NK-92 treated with Interleukin-12 subunit alpha and Interleukin-12 subunit beta, amount 100 ng/mL, for 24 hours (cell line): ENCODE measurements at regions not wholly inside any gene's neighbourhood (a gene's known extent, or its start where the extent isn't known, plus 50 kb on each side); places are given as distances from the start of the nearest gene placed in this dataset.

ENCODE experiments used
- DNase-seq: peaks from one replicate; lab custom pipeline; 2025; lab: John Stamatoyannopoulos, UW

DNA sequence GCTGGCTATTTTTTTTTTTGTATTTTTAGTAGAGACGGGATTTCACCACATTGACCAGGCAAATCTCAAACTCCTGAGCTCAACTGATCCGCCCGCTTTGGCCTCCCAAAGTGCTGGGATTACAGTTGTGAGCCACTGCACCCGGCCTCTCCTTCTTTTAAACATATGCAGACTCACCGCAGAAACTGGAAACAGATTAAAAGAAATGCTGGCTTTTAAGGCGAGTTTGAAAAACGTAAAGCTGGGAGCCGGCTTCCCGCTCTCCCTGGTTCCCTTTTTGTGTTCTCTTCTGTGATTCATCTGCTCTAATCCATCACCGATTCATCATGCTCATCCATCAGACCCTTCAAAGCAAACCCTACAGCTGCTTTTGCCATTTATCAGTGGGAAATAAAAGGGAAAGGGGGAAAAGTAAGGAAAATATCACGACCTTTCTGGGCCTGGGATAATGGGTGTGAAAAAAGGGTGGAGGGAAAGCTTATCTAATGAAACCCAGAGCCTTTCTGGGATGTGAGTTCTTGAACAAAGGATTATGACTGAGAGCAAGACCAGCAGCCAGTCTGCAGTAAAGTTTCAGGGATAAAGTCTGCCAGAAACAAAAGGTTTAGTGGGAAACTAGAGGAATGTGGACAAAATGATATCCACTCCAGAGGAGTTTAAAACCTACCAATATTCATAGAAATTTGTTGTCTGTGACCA, 92.3 kb upstream of the LRIG1 start:
- no peak for DNase-seq

DNA sequence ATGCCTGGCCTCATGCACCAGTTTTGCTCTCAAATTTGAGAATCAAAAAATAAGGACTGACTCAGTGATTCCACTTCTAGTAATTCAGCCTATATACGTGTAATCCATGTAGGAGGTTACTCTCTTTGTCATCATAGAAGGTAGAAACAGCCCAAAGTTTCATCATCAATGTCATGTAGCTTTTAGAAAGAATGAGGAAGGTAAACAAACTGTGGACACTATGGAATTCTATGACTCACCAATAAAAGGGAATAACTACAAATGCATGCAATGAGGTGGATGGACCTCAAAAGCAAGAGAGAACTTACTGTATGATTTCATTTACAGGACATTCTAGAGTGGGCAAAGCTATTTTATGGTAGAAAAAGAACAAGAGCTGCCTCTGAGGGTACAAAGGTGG, 93.2 kb upstream of the LRIG1 start:
- DNase-seq: no peak

DNA sequence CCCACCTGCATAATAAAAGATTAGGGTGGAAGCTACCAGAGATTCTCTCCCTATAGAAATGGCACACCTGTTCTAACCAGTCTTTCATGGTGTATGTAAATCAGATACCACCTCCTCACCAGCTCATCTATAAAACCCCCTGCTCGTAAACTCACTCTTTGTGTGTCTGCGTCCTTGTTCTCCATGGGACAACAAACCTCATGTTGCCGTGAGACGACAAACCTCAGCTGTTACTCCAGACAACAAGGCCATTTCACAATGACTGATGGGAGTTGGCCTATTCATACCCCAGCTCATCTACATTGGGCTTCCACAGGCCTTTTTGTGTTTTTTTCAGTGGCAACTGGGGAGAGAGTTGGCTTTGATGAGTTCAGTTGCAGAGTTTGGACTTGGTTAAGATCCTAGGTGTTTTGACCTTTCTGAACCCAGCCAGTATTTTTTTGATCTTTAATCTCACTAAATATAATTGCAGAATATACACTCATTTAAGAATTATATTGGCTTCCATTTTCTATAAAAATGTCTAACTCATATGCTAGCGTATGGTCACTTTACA, 96.6 kb upstream of the LRIG1 start:
- DNase-seq: no peak

DNA sequence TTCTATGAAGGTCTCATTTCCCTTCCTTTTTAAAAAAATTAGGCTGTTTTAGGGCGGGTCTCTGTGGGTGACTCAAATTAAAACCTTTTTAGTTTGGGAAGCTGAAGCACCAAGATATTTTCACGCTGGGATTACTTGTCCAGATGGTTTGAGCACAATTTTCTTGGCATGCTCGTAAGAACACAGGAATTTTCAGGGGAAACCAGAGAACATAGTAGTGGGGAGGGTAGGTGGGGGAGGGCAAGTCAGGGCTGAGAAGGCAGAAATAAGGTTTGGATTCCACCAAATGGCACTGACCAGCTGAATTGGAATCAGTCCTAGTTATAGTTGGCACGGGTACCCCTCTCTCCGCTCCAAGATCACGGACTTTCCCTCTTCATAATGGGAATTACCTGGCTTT, 97.3 kb upstream of the LRIG1 start:
- no peak for DNase-seq

DNA sequence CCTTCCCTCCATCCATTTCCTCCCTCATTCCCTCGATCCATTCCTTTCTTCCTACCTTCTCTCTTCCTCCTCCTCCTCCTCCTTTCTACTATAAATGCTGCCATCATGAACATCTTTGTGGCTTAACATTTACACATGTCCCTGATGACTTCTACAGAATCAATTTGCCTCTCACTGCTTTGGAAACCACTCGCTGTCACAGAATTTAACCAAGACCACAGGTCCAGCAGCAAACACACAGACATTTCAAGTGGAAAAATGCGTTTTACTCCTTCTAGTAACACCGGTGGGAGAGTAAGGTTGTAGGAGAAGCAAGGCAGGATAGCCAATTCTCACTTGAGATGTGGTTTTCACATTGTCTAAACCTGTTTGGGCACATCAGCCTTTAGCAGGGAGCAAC, 101.4 kb upstream of the LRIG1 start:
- DNase-seq: no peak

DNA sequence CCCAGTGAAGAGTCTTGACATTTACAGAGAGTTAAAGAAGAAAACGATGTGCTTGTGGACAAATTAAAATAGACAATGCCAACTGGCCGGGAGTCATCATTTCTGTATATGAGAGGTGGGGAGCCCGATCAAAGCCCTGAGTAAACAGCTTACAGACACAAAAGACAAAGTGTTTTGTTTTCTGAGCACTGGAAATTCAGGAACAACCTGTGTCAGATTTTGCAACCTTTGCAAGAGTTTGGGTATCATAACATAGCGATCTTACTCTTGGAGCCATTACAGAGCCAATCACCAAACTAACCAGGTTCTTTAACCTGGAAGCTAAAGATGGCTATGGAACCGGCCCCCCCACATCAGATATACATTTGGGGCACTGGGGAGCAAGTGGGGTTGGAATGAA, 101.9 kb upstream of the LRIG1 start:
- DNase-seq: no peak

DNA sequence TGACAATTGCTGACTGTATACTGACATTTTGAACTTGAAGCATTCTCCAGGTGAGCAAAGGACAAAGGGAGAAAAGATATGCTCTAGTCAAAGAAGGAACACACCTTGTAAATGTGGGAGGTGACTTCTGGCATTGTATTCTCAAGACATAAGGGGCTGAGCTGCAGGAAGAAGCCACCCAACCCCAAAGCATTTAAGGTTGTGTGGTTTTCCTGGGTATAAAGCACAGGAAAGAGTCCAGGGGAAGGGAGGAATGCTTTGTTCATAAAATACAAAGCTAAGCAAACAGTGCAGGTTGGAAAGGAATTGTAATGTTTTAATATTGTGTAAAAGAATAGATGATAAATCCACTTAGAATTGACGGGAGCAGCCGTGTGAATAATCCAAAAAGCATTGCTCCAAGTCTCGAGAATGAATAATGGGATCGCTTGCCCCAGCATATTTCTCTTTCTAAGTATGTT, 102.4 kb upstream of the LRIG1 start:
- DNase-seq: no peak

DNA sequence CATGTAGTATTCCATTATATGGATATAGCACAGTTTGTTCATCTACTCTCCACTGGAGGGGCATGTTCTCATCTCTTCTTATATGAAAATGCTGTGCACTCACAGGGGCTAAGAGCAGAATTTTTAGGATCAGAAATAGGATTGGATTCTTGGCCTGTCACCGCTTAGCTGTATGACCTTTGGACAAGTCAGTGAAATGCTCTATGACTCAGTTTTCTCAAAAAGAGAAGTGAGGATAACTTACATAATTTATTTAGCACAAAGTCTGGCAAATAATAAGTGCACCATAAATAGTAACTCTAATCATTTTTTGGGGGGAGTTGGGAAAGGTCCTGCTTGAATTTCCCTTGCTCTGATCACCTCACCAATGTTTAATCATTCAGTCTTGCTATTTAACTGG, 103.7 kb upstream of the LRIG1 start:
- DNase-seq: no peak

DNA sequence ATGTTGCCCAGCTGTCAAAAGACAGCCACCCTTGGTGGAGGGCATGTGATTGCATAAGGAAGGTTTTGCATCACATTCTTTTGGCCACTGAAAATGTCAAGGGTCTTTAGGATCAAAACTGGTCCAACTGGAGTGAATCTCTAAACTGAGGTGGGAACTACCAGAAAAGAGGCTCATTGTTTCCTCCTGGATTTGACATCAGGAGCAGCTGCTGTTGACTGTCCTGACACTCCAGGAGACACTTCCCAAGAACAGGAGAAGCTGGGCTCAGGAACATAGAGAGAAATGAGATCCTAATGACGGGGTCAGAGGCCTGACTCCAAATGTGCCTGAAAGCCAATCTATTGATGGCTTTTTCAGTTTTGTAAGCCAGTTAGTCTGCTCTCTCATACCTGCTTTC, 105.3 kb upstream of the LRIG1 start:
- DNase-seq: no peak

DNA sequence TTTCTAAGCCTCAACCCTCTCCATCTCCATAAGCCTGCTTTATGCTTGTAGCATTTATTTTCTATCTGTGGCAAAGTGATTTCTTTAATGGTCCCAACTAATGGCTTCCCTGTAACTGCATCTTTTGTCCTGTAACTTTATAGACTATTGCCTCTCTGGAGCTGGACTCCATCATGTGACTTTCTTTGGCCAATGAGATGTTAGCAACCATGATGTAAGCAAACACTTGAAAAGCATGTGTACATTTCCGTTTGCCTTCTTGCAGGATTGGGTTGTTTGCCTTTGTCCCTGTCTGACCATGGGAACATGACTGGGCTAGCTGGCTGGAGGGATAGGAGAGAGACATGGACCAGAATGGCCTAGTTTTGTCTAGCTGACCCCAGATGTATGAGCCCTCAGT, 106.0 kb upstream of the LRIG1 start:
- no peak for DNase-seq

DNA sequence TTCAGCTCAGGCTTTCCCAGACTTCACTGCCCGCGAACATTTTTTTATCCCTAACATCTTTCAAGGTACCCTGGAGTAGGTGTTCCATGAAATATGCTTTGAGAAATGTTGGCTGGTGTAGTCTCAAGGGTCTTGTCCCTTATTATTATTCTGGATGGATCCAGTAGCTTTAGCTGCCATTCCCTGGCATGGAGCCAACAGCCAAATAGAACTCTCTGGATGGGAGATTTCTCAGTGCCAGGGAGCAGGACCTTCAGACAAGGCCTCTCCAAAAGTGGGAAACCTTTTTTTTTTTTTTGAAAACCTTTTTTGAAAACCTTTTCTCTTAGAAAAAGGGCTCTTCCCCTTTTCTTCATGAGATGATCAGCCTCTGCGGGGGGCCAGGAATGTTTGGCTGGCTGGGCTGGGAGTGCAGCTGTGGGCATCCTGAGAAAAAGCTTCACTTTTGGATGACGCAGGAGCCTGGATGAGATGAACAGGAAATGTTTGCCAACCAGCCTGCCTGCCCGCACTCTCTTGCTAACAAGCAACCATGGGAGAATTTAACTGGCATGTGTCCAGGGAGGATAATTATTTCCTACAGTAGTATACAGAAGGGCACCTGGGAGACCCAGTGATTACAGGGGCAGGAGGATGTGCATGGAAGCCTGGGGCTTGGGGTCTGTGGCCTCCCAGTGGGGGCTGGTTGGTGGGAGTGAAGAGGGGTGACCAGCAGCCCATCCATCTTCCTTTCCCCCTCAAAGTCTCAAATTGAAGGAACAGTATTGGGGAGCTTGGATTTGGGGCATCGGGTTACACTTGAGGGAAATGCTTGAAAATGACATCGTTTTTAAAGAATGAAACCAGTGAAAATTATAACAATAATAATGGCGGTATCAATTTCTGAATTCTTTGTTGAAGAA, 109.1 kb upstream of the LRIG1 start:
- no peak for DNase-seq

DNA sequence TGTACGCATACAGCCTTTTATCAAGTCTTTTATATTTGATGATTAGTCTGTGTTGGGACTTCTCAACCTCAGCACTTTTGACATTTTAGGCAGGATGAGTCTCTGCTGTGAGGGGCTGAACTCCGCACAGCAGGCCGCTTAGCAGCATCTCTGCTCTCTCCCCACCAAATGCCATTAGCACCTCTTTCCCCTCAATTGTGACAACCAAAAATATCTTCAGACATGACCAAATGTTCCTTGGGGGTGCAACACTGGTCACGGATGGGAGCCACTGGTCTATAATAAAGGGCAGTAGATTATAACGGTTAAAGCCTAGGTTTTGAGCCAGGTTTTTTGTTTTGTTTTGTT, 109.7 kb upstream of the LRIG1 start:
- DNase-seq: no peak

DNA sequence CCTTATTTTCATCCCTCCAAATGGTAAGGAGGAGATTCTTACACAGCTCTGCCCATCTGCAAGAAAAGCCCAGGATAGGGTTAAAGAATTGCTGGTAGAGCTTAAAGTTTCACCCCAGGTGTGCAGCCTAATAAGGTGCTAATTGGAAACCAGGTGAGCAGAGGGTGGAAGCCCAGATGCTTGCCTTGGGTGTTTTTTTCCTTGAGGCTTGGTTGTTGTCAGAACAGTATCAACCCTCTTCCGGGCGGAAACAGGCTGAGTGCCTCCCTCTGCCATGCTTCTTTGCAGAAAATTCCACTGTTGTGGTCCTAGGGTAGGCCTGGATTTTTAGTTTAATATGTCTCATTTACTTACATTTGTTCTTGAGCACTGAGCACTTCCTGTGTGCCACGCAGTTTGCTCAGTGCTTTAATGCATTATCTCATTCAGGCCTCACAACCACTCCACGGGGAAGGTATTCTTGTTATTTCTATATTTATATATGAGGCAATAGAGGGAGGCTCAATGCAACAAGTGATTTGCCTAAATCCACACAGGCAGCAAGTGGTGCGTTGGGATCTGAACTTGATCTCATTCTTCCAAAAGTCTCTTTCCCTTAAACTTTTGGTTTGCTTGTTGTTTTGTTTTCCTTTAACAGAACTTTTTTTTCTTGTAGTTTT, 115.0 kb upstream of the LRIG1 start:
- no peak for DNase-seq

DNA sequence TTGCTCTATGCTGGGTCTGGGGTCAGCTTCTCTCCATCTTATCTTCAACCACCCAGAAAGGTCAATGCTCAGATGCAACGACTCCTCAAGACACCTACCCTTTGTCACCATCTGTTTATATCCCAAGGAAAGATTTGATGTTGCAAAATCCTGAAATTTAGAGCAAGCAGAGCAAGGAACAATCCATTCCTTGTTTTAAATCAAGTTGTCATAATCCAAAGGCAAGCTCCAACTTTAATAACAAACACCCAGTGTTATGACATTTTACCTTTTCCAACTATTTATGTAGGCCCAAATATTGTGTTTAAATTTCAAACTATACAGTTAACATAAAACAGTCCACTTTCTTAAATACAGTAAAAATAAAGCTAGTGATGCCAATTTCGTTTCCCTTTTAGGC, 116.5 kb upstream of the LRIG1 start:
- no peak for DNase-seq

DNA sequence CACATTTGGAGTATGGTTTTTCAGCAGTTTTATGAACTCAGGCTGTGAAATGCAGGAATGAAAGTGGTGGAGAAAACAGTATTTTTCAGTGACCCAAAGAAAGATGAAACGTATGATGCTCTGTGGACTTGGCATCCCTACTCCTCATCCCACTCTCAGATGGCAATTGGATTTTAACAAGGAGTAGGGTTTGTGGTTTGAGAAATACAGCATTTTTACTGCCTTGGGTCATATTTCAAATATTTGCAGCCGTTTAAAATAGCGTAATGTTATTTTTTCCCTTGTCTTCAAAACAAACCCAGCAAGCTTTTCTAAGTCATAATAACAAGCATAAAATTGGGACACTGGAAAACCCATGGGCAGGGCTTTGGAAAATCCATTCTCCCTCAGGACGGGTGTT, 117.2 kb upstream of the LRIG1 start:
- no peak for DNase-seq

DNA sequence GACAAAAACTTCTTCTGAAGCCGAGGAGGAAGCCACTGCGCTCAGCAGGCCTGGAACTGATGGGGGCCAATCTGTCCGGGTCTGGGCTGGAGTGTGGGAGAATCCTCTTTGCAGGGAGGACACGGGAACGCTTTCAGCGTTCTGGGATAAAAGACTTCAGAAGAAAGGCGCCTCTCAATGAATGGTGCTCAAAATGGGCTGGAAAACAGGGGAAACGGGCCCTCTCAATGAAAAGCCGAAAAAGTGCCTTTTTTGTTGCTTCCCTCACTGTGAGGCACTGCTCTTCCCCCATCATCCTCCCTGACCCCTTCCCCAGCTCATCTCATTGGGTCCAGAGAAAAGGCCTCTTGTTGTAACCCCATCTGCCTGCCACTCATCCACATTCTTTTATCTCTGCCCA, 119.5 kb upstream of the LRIG1 start:
- no peak for DNase-seq

DNA sequence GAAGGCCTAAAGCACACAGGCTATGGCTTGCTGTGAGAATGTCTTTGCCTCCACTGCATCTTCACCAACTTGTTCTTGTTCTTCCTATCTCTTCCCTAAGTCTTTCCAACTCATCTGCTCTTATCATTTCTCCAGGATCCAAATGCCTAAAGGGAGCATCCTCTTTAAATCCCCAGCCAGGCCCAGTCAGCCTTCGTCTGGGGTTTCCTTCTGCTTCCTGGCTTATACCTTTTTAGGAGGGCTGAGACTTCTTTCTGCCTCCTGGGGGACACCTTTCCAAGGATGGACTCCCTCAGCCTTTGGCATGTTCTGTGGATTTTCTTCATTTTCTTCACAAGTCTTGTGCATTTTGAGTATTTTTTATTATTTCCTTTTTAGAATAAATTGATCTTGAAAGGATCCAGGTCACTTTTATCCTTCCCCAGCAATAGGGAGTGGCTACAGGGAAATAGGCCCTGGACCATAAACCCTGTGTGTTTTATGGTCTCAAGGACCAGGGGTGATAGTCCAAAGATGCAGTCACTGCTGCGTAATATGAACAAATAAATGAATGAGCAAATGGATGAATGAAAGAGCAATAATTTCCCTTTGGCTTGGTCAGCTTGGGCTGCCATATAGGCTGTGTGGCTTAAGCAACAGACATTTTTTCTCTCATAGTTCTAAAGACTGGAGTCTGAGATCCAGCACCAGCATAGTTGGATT, 122.1 kb upstream of the LRIG1 start:
- DNase-seq: no peak

DNA sequence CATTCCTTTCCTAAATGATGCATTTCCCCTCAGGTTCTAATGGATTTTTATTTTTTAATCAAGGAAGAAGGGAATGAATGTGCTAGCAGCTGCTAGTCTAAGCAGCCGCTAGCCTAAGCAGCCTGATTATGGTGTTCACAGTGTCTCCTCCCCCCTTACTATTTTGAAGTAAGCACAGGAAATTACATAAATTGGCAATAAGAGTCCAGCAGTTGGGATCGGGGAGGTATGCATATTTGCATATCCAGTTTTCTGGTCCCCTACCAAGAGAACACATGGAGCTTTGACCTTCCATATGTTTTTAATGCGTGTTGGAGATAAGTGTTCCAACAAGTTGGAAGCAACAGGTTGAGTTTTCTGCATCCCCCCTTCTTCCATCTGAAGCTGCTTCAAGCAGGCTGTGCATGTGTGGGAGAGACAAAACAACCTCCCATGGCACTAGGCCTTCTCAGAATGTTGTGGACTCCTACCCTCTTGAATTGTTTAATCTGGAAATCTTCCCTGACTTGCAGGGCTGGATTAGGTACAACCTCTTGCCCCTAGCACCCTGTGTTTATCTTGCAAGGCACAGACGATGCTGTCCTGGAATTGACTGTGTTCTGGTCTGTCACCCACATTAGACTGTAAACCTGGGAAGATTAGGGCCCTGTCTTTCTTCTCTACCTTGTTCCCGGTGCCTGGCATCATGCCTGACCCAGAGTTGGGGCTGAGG, 124.8 kb upstream of the LRIG1 start:
- DNase-seq: no peak

DNA sequence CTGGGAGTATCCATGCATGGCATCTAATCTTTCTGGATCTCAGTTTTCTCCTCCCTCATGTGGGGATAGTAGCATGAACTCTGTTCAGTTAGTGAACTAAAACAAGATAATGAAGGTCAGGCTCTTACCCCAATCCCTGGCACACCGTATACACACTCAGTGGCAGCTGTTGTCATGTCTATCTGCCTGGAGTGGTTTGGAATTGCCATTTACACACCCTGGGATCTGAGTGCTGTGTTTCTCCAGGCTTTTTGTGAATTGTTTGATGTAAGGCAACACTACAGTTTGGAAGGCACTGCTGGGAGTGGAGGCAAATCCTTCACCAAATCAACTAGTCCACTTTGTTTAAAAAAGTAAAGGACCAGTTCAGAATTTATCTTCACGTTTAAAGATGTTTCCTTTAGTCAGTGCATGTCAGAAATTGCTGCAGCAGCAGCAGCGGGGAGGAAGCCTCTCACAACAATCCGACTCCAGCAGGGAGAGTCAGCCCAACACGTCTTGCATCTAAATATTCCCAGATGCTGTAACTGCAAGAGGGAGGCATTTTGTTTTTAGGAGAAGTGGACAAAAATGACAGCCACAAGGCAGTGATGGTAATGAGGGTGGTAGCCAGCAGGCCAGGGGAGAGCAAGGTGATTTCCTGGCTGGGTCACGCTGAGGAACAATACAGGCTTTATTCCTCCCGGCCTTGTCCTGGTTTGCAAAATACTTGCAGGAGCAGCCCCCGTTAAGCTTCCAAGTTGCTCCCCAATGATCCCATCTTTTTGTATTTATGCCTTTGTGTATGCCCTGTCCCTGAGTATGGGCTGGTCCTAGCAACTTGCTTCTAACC, 128.5 kb upstream of the LRIG1 start:
- DNase-seq: no peak

DNA sequence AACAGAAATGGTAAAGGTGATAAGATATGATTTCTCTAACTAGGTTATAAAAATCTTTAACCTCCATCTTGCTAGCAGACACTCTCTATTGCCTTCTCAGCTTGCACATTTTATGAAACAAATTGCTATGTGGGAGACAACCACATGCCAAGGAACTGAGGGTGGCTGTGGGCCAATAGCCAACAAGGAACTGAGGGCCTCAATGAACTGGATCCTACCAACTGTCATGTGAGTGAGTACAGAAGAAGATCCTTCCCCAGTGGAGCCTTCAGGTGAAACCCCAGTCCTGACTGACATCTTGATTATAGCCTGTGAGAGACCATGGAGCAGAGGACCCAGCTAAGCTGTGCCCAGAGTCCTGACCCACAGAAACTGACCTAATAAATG, 129.2 kb upstream of the LRIG1 start:
- no peak for DNase-seq
